Mucosa of stomach (tissue), 1 donor: ENCODE measurements at regions not wholly inside any gene's neighbourhood (a gene's known extent, or its start where the extent isn't known, plus 50 kb on each side); places are given as distances from the start of the nearest gene placed in this dataset.
"Not testable (repeated sequence)": the region's sequence is repeated elsewhere in the genome, so short reads cannot be mapped to it uniquely, and the experiment has no call there.

Experiments used
- H3K27me3 ChIP-seq: one replicate; pipeline ENCODE4 v1.7.0; 2013; ENCODE audit warnings: mild to moderate bottlenecking, low read length; ENCODE audit not compliant: control insufficient read depth, insufficient read depth
- H3K36me3 ChIP-seq: one replicate; pipeline ENCODE4 v1.7.0; 2013; ENCODE audit warnings: low read length; ENCODE audit not compliant: control insufficient read depth, insufficient read depth
- H3K4me1 ChIP-seq: one replicate; pipeline ENCODE4 v1.7.0; 2013; ENCODE audit warnings: mild to moderate bottlenecking, low read length; ENCODE audit not compliant: control insufficient read depth, insufficient read depth
- H3K4me3 ChIP-seq: one replicate; pipeline ENCODE4 v1.7.0; 2013; ENCODE audit warnings: low read length
- H3K9ac ChIP-seq: one replicate; pipeline ENCODE4 v1.7.0; 2013; ENCODE audit warnings: mild to moderate bottlenecking, low read length, moderate library complexity
- H3K9me3 ChIP-seq: one replicate; pipeline ENCODE4 v1.7.0; 2013; ENCODE audit warnings: mild to moderate bottlenecking, low read length, moderate library complexity; ENCODE audit not compliant: control insufficient read depth
- donor health status: Pancreatic carcinoma.

DNA sequence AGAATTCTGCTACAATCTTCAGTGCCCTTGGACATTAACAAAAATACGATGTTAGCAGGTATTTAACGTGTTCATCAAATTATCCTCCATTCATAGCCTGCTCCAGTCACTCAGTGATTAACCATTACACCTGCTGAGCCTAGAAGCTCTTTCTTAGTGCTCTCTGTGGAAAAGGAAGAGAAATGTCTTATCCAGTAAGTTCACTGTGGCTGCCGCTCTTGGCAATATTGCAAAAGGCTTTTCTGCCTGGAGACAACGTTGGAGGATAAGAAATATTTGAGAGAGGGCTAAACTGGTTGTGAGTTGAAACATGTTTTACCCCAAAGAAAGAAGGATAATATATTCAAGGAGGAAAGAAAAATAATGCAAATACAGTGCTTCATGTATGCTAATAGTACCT is 217.4 kb upstream of the HSF2 start:
- Histone ChIP-seq H3K4me1 (no peaks in the 10 kb centered on the region), H3K36me3 (no peaks in the 10 kb centered on the region), H3K9me3 (no peaks in the 10 kb centered on the region), H3K9ac (no peak overlapping the region), H3K4me3 (no peak overlapping the region), H3K27me3 (no peaks in the 10 kb centered on the region)

DNA sequence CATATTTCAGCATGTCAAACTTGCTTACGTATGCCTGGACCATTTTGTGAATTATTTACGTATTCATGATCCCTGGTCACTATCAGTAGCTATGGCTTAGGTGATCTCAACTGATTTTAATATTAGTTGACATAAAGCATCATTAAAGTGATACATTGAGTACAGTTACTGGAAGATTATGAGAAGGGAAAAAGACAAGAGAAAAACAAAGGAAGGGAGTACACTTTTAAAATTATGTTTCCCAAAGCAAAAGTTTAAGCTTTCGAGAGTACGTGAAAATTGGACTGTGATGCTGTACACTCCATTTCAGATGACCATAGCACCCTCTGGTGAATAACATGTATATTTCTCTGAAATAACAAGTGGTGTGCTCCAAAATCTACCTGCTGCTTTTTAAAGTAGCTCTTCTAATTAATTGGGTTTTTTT is 215.0 kb upstream of the HSF2 start:
- H3K36me3 ChIP-seq = no peaks in the 10 kb centered on the region
- no peaks in the 10 kb centered on the region for H3K9me3 ChIP-seq
- H3K4me3 ChIP-seq = no peak overlapping the region
- H3K4me1 ChIP-seq = no peaks in the 10 kb centered on the region
- H3K27me3 ChIP-seq = no peaks in the 10 kb centered on the region
- no peak overlapping the region for H3K9ac ChIP-seq

DNA sequence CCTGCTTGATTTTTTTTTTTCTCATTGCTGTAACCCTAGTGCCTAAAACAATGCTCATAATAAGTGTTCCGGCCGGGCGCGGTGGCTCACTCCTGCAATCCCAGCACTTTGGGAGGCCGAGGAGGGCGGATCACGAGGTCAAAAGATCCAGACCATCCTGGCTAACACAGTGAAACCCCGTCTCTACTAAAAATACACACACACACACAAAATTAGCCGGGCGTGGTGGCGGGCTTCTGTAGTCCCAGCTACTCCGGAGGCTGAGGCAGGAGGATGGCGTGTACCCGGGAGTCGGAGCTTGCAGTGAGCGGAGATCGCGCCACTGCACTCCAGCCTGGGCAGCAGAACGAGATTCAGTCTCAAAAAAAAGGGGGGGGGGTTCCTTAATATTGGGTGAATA is 214.0 kb upstream of the HSF2 start:
- H3K4me3 ChIP-seq, H3K36me3 ChIP-seq, H3K9ac ChIP-seq, H3K27me3 ChIP-seq, H3K4me1 ChIP-seq, H3K9me3 ChIP-seq: not testable (repeated sequence)

DNA sequence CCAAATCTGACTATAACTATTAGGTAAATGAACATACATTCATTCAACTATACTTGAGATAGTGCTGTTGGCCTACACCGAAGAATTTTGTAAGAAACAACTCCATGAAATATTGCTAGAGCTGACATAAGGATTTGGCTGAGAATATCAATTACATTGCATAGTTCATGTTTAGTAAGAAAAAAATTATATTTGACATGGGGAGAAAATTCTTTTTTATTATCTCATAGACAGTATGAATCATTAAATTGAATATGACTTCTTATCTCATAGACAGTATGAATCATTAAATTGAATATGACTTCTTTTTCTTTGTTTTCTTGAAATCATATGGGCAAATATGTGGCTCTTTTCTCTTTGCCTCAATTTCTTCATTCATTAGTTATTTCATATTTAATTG is 212.3 kb upstream of the HSF2 start:
- Histone ChIP-seq H3K9ac (no peak overlapping the region), H3K27me3 (no peaks in the 10 kb centered on the region), H3K9me3 (no peaks in the 10 kb centered on the region), H3K4me1 (no peaks in the 10 kb centered on the region), H3K4me3 (no peak overlapping the region), H3K36me3 (no peaks in the 10 kb centered on the region)

DNA sequence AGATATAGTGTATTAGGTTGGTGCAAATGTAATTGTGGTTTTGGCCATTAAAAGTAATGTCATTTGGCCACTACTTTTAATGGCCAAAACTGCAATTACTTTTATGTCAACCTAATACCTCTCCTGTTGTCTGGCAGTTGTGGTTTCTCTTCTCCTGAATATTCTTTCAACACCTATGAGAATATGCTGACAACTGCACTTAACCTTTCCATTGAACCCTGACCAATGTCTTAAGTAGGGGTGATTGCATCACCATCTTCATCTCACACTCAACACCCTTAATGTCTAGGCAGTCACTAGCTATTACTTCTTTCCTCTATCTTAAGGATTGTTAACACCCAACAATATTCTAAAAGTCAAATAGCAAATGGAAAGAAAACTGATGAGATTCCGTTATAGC is 200.5 kb upstream of the HSF2 start:
- H3K27me3 ChIP-seq = no peaks in the 10 kb centered on the region
- H3K4me3 ChIP-seq = no peak overlapping the region
- H3K4me1 ChIP-seq = no peaks in the 10 kb centered on the region
- no peaks in the 10 kb centered on the region for H3K9me3 ChIP-seq
- H3K9ac ChIP-seq = no peak overlapping the region
- no peaks in the 10 kb centered on the region for H3K36me3 ChIP-seq

DNA sequence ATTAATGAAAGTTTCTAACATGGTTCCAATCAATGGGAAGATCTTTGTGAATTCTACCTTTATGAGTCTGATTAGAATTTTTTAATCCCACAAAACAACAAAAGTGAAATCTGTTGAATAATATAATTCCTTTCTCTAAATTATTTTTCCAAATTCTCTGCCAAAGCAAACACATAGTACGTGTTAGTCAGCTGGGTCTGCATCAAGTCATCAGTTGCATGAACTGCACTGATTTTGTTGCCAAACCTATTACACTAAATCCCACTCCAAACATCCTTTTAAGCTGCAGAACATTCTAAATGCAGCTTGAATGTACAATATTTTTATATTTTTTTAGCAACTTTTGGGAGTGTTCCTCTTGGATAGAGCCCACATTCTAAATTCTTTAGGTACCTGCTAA is 199.0 kb upstream of the HSF2 start:
- Histone ChIP-seq H3K36me3 (no peaks in the 10 kb centered on the region), H3K4me3 (no peak overlapping the region), H3K4me1 (no peaks in the 10 kb centered on the region), H3K9ac (no peak overlapping the region), H3K27me3 (no peaks in the 10 kb centered on the region), H3K9me3 (no peaks in the 10 kb centered on the region)

DNA sequence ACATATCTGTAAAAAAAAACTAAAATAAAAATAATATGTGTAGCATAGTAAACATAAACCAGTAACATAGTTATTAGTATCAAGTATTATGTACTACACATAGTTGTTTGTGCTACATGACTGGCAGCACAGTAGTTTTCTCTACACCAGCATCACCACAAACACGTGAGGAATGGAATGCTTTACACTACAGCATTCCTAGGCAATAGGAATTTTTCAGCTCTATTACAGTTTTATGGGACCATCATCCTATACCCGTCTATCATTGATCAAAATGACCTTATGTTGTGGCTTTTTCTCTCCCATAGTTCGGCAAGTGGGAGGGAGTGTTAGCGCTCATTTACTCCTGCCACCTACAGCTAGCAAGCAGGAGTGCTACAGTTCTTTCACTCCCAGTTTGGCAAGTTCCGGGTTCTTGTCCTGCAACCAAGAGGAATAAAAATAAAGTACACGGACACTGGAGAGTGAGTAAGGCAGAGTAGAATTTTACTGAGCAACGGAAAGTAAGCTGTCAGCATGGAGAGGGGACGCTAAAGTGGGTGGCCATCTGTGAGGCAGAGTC is 196.8 kb upstream of the HSF2 start:
- Histone ChIP-seq H3K27me3 (no peaks in the 10 kb centered on the region), H3K9me3 (no peaks in the 10 kb centered on the region), H3K9ac (no peak overlapping the region), H3K4me1 (no peaks in the 10 kb centered on the region), H3K4me3 (no peak overlapping the region), H3K36me3 (no peaks in the 10 kb centered on the region)

DNA sequence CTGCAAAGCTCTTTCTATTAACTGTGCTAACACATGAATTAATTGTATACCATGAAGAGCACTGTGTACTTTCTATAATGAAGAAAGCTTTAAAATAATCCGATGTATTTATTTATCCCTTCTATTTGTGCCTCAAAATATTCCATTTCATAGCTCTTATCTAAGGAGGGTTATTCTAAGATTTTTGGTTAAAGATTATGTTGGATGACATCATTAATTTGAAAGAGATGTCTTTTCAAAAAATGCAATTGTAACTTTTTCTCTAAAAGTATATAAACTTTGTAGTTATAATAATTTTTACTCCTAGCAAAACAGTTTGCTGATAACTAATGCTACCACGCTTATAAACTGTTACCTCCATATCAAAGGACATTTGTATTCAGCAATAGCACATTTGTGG is 192.4 kb upstream of the HSF2 start:
- Histone ChIP-seq H3K4me1 (no peaks in the 10 kb centered on the region), H3K9ac (no peak overlapping the region), H3K36me3 (no peaks in the 10 kb centered on the region), H3K4me3 (no peak overlapping the region), H3K9me3 (no peaks in the 10 kb centered on the region), H3K27me3 (no peaks in the 10 kb centered on the region)

DNA sequence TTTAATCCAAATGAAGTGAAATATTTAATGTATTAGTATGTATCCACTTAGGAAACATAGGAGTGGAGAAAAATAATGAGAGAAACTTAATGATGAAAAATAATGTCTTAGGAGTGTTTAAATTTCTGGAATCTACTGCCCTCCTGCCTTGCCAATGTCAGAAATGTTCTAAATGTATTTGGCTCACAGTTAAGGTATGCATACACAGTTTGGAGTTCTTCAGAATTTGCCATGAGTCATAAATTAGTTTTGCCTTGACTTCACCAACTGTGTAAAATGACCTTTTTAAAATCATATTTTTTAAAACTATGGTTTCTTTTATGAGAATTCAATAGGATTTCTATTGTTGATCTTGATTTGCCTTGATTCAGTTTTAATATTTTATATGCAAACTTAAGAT is 191.7 kb upstream of the HSF2 start:
- Histone ChIP-seq H3K4me3 (no peak overlapping the region), H3K27me3 (no peaks in the 10 kb centered on the region), H3K9me3 (no peaks in the 10 kb centered on the region), H3K36me3 (no peaks in the 10 kb centered on the region), H3K4me1 (no peaks in the 10 kb centered on the region), H3K9ac (no peak overlapping the region)

DNA sequence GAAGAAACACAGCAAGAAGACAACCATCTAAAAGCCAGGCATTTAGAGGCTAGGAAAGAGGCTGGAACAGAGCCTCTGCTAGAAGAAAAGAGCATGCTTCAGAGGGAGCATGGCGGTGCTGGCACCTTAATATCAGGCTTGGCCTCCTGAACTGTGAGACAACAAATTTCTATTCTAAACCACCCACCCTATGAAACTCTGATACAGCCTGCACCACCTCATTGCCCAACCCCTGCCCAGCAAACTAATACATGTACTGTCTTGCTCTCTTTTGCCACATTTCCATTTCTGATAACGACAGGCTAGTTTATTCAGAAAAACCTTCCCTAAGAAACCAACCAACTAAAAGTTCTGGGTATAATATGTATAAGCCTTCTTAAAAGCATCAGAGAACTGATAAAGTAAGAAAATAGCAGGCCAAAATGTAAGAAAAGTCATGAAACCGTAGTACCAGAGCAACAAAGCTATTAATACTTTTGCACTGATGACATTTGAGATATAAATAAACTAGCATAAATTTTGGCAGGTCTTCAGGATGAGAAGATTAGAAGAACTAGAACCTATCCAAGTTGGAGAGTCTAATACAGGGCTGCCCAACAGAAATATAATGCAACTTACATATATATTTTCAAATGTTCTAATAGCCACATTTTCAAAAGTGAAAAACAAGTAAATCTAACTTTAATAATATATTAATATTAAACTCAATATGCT is 184.7 kb upstream of the HSF2 start:
- H3K4me1 ChIP-seq = no peaks in the 10 kb centered on the region

DNA sequence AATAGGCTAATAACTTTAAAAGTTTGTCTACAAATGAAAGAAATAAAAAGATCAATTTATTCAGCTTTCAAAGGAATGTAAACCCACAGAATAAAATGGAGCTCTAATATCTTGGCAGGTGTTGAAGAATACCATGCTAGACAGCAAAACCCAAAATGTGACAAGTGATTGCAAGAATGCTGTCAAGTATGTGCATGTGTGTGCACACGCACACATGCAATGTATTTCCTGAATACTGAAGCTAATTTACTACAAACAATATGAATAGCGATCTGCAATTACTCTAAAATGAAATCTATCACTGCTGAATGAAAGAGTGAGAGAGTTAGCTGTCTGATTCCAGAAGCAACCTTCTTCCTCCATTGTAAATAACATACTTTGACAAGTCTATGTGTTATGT is 179.2 kb upstream of the HSF2 start:
- Histone ChIP-seq H3K9me3 (no peaks in the 10 kb centered on the region), H3K27me3 (no peaks in the 10 kb centered on the region), H3K4me1 (no peaks in the 10 kb centered on the region), H3K9ac (no peak overlapping the region), H3K4me3 (no peak overlapping the region), H3K36me3 (no peaks in the 10 kb centered on the region)

More for the DNA sequence above, 184.7 kb upstream of the HSF2 start:
- Histone ChIP-seq H3K9ac (no peak overlapping the region), H3K27me3 (no peaks in the 10 kb centered on the region), H3K9me3 (no peaks in the 10 kb centered on the region), H3K36me3 (no peaks in the 10 kb centered on the region), H3K4me3 (no peak overlapping the region)

DNA sequence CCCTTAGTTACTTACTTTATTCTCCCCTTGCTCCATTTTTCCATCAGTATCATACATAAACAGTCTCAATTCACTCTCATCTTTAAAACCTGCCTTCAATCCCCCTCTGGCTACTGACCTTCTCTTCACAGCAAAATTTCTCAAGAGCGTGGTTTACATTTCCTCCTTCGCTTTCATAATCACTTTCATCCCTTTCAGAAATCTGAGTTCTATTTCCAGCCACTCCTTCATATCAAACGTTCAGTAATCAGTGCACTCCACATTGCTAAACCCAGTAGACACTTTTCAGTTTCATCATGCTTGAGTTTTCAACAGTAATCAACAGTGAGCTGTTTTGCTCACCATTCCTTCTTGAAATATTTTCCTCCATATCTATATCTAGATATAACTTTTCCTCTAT is 176.7 kb upstream of the HSF2 start:
- Histone ChIP-seq H3K4me3 (no peak overlapping the region), H3K9me3 (no peaks in the 10 kb centered on the region), H3K4me1 (no peaks in the 10 kb centered on the region)

DNA sequence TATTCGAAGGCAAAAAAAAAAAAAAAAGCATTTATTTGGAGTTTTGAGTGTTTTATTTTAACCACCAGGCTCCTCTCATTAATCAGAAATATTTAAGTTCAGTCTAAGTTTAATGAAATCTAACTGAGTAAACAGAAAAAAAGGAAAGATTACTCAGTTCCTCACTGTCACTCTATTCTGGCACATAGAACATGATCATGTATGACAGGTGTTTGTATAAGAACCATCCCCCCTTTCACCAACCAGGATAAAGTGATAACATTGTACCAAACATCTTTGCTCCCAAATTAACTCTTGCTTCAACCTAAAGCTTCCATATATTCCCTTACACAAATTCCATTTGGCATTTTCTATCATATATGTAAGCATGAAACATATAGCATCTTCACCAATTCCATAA is 176.2 kb upstream of the HSF2 start:
- Histone ChIP-seq H3K4me1 (no peaks in the 10 kb centered on the region), H3K9ac (no peak overlapping the region), H3K36me3 (no peaks in the 10 kb centered on the region), H3K27me3 (no peaks in the 10 kb centered on the region), H3K4me3 (no peak overlapping the region), H3K9me3 (no peaks in the 10 kb centered on the region)

More for the DNA sequence above, 176.7 kb upstream of the HSF2 start:
- no peaks in the 10 kb centered on the region for H3K36me3 ChIP-seq
- H3K27me3 ChIP-seq = no peaks in the 10 kb centered on the region
- H3K9ac ChIP-seq = no peak overlapping the region
